ENCODE measurements at regions not wholly inside any gene's neighbourhood (a gene's known extent, or its start where the extent isn't known, plus 50 kb on each side); places are given as distances from the start of the nearest gene placed in this dataset.

- Mint-ChIP-seq H3K36me3 (no peaks in the 10 kb centered on the region), H3K27ac (no peak overlapping the region), H3K9me3 (no peaks in the 10 kb centered on the region), H3K27me3 (ENCODE audit: low read depth) (no peaks in the 10 kb centered on the region; the same call in 1 of the 2 replicates), H3K4me3 (no peak overlapping the region), H3K4me1 (peaks cover 14% of the 10 kb centered on the region)
- ChIA-PET CTCF (interaction anchor here (1.2 kb wide), 1 partner anchor 99 kb away, joined by 5 read pairs; no protein-coding TSS in a partner anchor), POLR2A (no interaction called here)
- DNase-seq (ENCODE audit: low spot score) (no peak), ATAC-seq (no peak)
- TF ChIP-seq FOXP1 (CRISPR knock-in tag; IDR thresholded peaks at IDR 0.05; ENCODE audit: borderline replicate concordance) (no peak), TEAD1 (CRISPR knock-in tag; IDR thresholded peaks at IDR 0.05) (no peak), JUN (CRISPR knock-in tag; IDR thresholded peaks at IDR 0.05) (no peak), E2F4 (CRISPR knock-in tag; IDR thresholded peaks at IDR 0.05; ENCODE audit: borderline replicate concordance, low read depth) (no peak)
- TF ChIP-seq, protein P1, sequence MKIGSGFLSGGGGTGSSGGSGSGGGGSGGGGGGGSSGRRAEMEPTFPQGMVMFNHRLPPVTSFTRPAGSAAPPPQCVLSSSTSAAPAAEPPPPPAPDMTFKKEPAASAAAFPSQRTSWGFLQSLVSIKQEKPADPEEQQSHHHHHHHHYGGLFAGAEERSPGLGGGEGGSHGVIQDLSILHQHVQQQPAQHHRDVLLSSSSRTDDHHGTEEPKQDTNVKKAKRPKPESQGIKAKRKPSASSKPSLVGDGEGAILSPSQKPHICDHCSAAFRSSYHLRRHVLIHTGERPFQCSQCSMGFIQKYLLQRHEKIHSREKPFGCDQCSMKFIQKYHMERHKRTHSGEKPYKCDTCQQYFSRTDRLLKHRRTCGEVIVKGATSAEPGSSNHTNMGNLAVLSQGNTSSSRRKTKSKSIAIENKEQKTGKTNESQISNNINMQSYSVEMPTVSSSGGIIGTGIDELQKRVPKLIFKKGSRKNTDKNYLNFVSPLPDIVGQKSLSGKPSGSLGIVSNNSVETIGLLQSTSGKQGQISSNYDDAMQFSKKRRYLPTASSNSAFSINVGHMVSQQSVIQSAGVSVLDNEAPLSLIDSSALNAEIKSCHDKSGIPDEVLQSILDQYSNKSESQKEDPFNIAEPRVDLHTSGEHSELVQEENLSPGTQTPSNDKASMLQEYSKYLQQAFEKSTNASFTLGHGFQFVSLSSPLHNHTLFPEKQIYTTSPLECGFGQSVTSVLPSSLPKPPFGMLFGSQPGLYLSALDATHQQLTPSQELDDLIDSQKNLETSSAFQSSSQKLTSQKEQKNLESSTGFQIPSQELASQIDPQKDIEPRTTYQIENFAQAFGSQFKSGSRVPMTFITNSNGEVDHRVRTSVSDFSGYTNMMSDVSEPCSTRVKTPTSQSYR (CRISPR knock-in tag; IDR thresholded peaks at IDR 0.05) = no peak
- TF ChIP-seq, protein P2, sequence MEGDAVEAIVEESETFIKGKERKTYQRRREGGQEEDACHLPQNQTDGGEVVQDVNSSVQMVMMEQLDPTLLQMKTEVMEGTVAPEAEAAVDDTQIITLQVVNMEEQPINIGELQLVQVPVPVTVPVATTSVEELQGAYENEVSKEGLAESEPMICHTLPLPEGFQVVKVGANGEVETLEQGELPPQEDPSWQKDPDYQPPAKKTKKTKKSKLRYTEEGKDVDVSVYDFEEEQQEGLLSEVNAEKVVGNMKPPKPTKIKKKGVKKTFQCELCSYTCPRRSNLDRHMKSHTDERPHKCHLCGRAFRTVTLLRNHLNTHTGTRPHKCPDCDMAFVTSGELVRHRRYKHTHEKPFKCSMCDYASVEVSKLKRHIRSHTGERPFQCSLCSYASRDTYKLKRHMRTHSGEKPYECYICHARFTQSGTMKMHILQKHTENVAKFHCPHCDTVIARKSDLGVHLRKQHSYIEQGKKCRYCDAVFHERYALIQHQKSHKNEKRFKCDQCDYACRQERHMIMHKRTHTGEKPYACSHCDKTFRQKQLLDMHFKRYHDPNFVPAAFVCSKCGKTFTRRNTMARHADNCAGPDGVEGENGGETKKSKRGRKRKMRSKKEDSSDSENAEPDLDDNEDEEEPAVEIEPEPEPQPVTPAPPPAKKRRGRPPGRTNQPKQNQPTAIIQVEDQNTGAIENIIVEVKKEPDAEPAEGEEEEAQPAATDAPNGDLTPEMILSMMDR (IDR thresholded peaks at IDR 0.05) = no peak
Measured at GRCh38 chr6:3525915-3526314, 69.1 kb upstream of the SLC22A23 start.

GRCh38 chr6:3524456-3524855 is 67.6 kb upstream of the SLC22A23 start:
- Mint-ChIP-seq H3K4me3 (no peak overlapping the region), H3K36me3 (no peaks in the 10 kb centered on the region; the same call in 1 of the 2 replicates), H3K27me3 (ENCODE audit: low read depth) (peaks cover 3% of the 10 kb centered on the region), H3K4me1 (peaks cover 14% of the 10 kb centered on the region), H3K9me3 (peaks cover 8% of the 10 kb centered on the region), H3K27ac (no peak overlapping the region)
- no peak for DNase-seq (ENCODE audit: low spot score)
- TF ChIP-seq FOXP4 (CRISPR knock-in tag; IDR thresholded peaks at IDR 0.05) = no peak
- POLR2A ChIA-PET = no interaction called here
- CTCF ChIA-PET = no interaction called here
- ATAC-seq = no peak

DNA sequence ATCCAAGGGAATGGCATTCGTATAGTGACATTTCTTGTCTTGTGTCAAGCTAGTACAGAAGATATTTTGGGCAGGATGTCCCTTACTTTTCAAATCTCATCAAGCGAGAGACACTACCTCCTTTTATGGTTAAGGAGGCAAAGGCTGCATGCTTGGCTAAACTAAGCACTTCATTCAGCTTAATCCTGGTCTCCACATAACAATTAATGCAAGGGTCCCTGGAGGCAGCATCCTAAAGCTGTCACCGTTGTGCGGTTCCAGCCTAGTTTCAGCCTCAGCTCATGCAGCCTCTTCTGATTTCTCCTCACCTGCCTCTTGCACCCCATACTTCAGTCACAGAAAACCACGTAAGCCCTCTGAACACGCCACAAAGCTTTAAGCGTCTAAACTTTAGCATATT is 67.1 kb upstream of the SLC22A23 start:
- no peak overlapping the region for H3K27ac Mint-ChIP-seq
- CTCF ChIA-PET = interaction anchor here (1.0 kb wide), 1 partner anchor 325 kb away, joined by 3 read pairs; the partner anchor contains the start of gene FAM50B
- no peak overlapping the region for H3K4me3 Mint-ChIP-seq
- TF ChIP-seq ZNF512 (CRISPR knock-in tag; IDR thresholded peaks at IDR 0.05; ENCODE audit: borderline replicate concordance) (no peak), NR3C1 (CRISPR knock-in tag; conservative IDR thresholded peaks at IDR 0.05; ENCODE audit: low read depth) (no peak), TEAD4 (CRISPR knock-in tag; IDR thresholded peaks at IDR 0.05) (no peak), IRF2 (CRISPR knock-in tag; IDR thresholded peaks at IDR 0.05; ENCODE audit: borderline replicate concordance, low read depth) (no peak), ZBTB21 (CRISPR knock-in tag; IDR thresholded peaks at IDR 0.05; ENCODE audit: borderline replicate concordance) (no peak), HMGXB4 (CRISPR knock-in tag; IDR thresholded peaks at IDR 0.05) (no peak), ATF1 (CRISPR knock-in tag; IDR thresholded peaks at IDR 0.05) (no peak), ELF4 (CRISPR knock-in tag; IDR thresholded peaks at IDR 0.05; ENCODE audit: low read depth) (no peak), ETV6 (CRISPR knock-in tag; IDR thresholded peaks at IDR 0.05) (no peak)

More for the DNA sequence above, 67.1 kb upstream of the SLC22A23 start:
- POLR2A ChIA-PET = no interaction called here
- no peak for DNase-seq (ENCODE audit: low spot score)
- Mint-ChIP-seq H3K27me3 (ENCODE audit: low read depth) (peaks cover 3% of the 10 kb centered on the region), H3K36me3 (no peaks in the 10 kb centered on the region; the same call in 1 of the 2 replicates), H3K9me3 (peaks cover 8% of the 10 kb centered on the region), H3K4me1 (peaks cover 13% of the 10 kb centered on the region)
- no peak for ATAC-seq

All from WTC11 (cell line).